NB4 (cell line): ENCODE measurements at regions not wholly inside any gene's neighbourhood (a gene's known extent, or its start where the extent isn't known, plus 50 kb on each side); places are given as distances from the start of the nearest gene placed in this dataset.

Source experiments
- CTCF ChIP-seq: IDR thresholded peaks from one replicate; pipeline ENCODE4 v1.5.1; 2012; ENCODE audit warnings: low read depth, low read length
- MAX ChIP-seq: IDR thresholded peaks from 2 replicates; pipeline ENCODE4 v1.6.1; 2011; ENCODE audit warnings: low read depth, low read length
- MYC ChIP-seq: IDR thresholded peaks from 2 replicates; pipeline ENCODE4 v1.6.1; 2011; ENCODE audit warnings: low read depth, low read length
- POLR2A ChIP-seq: IDR thresholded peaks from 2 replicates; pipeline ENCODE4 v1.6.1; 2011; ENCODE audit warnings: mild to moderate bottlenecking; ENCODE audit not compliant: insufficient read length; ENCODE audit errors: extremely low read depth

DNA sequence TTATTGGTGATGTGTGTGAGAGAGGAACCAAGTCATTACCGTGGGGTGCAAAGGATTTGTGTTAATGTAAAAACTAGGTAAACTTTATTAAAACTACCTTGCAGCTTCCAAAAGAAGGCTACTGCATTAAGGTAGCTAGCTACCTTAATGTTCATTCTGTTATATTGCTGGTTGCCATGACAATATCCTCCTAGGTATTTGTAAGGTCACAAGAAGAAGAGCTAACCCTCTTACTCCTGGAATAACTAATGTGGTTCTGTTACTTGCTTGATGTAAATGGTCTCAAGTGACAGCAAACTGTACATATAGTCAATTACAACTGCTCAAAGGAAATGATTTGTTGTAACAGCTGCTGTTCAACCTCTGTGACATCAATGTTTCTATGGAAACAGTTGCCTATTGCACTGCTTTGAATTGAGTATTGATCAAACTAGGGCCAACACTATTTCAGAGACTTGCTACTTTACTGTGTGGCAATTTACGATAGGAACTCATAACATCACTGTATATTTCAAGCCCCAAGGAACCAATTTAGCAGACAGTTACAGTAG lies 319.8 kb upstream of the HNRNPA3 start:
- TF ChIP-seq CTCF (no peak), MYC (no peak), POLR2A (no peak), MAX (no peak)
